Frontal cortex (tissue), 3 donors: ENCODE measurements at regions not wholly inside any gene's neighbourhood (a gene's known extent, or its start where the extent isn't known, plus 50 kb on each side); places are given as distances from the start of the nearest gene placed in this dataset.

Source experiments
- DNase-seq, 2 donors: peaks; one replicate each; pipeline ENCODE4 v3.0.0; 2012; ENCODE audit warnings: low spot score in 2 of 2
- FAIRE-seq: peaks from 2 replicates; lab custom pipeline; 2012; peaks lifted over from hg19 to GRCh38; lab: Jason Lieb, UNC
- donor health status: control.
- donor health status: control.
- donor health status: control.

DNA sequence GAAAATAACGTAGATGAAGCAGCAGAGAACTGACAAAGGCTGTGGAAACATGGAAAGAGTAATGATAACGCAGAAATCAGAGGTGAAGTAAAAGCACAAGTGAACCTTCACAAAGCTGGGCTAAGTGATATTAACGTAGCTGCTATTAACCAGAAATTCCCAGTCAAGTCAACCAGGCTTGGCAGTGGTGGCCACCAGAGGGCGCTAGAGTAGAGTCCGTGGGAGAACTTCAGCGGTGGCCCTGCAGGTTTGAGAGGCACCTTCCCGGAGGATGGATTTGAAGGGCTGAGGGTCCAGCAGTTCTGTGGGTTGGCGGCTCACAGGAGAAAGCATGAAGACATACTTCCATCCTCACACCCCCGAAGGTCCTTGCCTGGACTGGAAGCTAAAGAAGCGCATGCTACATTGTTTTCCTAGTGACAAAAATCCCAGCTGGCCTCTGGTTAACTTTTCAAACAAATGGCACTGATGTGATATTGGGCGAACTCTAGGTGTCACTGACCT lies 81.7 kb upstream of the ZNF648 start:
- FAIRE-seq (no peak), DNase-seq (peak in 1 of 2 donors; percentile 70)

DNA sequence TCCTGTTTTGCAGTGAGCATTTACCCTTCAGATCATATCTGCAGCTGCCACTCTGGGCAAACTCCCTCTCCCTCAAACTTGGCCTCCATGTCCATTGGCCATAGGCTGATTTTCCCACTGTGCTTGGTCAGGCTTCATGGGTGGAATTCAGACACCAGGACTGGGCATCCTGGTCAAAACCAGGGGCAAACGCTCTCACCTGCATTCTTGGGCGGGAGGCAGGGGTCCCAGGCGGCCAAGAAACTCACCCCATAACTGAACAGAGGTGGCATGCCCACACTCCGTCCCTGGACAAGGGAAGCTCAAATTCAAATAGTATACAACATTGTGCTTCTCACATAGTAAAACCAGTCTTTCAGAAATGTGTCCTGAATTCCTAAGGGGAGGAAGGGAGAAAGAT lies 81.1 kb upstream of the ZNF648 start:
- no peak for DNase-seq
- FAIRE-seq: no peak

DNA sequence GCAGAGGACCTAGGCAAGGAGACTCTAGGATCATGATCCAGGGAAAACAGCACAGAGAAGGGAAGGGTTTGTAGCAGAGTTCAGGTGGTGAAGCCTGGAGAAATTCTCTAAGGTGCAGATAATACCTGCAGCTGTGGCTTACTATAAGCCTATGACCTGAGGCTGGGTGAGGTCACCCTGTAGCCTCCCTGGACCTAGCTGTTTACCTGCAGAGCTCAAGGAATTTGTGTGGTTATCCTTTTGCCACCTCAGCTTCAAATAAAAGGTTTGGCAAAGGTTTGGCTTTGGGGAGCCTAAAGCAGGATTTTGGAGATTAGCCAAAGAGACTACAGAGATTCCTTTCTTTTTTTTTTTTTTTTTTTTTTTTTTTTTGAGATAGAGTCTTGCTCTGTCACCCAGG lies 79.5 kb upstream of the ZNF648 start:
- no peak for FAIRE-seq
- DNase-seq: no peak

DNA sequence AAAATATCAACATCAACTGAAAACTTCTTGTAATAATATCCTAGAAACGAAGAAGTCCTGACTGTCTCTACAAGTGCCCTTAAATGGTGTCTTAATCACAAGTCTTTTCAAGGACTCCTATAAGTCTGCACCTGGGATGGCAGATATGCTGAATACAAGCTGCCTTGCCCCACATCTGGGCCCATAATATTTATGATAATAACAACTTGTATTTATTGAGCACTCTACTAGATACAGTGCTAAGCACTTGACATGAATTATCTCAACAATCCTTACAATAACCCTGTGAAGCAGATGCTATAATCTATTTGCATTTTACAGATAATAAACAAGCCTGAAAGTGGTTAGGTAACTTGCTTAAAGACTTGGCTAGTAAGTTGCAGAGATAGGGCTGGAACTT lies 78.0 kb upstream of the ZNF648 start:
- FAIRE-seq: no peak
- DNase-seq: no peak

DNA sequence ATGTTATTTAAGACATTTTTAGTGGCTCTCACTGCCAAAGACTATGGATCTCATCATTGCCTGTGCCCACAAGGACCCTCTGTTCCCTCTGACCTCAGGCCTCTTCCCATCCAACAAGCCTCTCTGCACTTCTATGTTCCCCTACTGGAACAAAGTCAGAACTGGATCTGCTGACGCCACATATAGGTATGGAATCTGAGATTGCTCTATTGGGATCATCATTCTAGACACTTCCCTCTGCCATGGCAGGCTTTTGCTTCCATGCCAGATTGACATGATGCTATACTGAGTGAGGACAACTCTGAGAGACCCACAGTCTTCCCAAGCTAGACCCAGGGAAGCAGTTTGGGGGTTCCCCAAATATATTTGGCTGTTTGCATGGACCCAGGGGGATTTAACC lies 76.0 kb upstream of the ZNF648 start:
- DNase-seq: no peak
- no peak for FAIRE-seq

DNA sequence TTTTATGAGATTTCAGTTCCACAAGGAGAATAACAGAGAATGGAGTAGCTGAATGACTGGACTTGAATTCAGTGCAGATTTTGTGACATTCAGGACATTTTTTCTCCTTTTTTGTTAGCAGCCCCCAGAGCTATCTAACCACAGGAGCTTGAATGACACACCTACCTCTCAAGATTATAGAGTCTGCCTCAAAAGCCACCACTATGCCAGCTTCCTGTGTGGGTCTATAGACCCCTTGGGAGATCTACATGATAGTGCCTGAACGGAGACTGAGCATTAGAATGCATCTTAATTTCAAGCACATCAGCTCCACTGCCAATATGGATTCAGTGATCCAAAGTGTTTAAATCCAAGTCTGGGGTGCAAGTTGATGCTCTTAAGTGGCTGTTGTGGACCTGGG lies 74.4 kb upstream of the ZNF648 start:
- FAIRE-seq (no peak), DNase-seq (no peak)

DNA sequence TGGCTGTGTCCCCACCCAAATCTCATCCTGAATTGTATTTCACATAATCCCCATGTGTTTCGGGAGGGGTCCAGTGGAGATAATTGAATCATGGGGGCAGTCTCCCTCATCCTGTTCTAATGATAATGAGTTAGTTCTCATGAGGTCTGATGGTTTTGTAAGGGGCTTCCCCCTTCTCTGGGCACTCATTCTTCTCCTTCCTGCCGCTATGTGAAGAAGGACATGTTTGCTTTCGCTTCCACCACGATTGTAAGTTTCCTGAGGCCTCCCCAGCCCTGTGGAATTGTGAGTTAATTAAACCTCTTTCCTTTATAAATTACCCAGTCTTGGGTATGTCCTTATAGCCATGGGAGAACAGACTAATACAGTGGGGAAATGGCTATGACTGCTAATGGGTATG lies 72.7 kb upstream of the ZNF648 start:
- no peak for FAIRE-seq

DNA sequence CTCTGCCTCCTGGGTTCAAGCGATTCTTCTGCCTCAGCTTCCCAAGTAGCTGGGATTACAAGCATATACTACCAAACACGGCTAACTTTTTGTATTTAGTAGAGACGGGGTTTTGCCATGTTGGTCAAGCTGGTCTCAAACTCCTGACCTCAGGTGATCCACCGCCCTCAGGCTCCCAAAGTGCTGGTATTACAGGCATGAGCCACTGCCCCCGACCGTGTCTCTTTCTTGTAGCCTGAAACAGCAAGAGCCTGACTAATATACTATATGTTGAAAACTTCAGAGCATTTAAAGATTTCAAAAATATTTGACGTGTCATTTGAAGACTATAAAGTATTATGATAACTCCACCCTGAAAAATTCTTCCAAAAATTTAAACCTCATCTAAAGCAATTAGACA lies 71.7 kb upstream of the ZNF648 start:
- no peak for FAIRE-seq
- DNase-seq: no peak

More for the DNA sequence above, 72.7 kb upstream of the ZNF648 start:
- no peak for DNase-seq

DNA sequence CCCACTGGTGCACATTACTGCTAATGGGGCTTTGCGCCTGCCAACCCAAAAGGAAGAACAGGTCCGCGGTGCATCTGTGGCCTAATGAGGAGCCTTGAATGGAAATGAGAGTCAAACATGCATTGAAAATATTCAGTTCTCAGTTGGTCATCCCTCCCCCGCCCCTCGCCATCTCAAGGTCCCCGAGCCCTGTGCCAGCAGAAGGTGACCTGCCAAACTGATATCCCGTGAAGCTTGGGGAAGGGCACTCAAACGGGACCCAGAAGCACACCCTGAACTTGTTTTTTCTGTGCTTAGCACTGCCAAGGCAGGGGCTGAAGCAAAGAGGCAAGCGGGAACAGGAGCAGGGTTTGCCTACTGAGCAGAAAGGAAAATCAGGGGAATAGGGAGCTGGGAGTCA lies 67.9 kb upstream of the ZNF648 start:
- FAIRE-seq: no peak
- DNase-seq: no peak

DNA sequence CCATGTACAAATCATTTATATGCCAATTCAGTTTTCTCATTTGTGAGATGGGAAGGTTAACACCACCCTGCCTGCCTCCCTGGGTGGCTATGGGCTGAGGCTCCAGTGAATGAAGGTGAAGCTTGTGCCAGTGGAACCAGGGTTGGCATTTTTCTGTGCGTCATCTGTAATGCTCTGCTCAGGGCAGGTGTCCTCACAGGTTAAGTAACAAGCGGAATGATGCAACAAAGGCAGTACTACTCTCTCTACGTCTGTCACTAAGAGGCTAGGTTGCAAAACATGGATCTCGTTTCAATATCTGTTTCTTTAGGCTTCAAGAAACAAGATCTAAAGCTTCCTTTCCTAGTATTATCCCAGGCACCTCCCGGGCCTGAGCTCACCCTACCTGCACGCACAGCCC lies 67.0 kb upstream of the ZNF648 start:
- FAIRE-seq (no peak), DNase-seq (no peak)

DNA sequence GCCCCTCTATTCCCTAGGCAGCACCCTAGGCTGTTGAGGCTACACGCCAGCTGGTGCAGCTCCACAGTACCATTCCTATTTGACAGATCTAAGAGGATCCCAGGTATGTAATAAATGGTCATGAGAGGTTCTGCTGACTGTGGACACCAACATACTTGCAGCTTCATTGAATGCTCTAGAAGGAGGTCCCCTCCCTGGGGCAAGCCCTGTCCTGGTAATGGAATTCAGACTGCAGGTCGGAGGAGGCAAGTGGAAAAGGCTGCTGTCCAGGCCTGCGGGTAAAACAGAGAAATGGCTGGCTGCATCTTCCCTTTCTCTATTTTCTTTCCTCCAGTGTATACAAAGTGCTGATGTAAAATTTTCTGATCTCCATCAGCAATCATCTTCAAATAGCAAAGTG lies 66.1 kb upstream of the ZNF648 start:
- DNase-seq: no peak
- no peak for FAIRE-seq

DNA sequence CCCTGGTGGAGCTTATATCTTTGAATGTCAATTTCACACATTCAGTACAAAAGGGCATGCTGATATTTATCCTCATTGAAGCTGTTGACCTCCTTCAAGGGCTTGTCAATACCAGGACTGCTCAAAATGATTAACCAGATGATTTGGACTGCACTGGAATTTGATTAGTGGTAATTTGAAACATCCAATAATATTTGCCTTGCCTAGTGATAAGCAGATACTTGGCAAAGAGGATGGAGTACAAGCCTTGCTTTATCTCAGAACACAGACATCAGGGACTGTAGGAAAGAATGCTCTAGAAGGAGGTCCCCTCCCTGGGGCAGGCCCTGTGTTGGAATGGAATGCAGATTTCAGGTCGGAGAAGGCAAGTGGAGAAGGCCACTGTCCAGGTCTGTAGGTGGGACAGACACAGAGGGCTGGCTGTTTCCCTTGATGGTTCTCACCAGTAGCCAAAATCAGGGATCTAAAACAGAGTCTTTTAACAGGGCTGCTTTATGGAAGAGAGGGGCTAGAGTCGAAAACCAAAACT lies 64.8 kb upstream of the ZNF648 start:
- FAIRE-seq: no peak
- DNase-seq: no peak

DNA sequence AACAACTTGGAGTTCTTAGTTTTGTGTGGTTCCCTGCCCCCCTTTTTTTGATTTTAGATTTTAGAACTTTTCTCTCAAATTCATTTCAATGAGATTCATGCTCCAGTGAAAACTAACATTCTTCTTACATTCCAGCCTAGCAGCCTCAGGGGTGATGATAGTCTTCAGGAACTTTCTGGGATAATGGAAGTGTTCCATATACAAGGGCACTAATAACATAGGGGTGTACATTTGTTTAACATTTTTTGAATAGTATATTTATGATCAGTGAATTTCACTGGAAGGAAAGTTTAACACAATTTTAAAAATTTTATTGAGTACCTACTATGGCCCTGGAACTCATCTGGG lies 61.4 kb upstream of the ZNF648 start:
- FAIRE-seq (no peak), DNase-seq (no peak)

DNA sequence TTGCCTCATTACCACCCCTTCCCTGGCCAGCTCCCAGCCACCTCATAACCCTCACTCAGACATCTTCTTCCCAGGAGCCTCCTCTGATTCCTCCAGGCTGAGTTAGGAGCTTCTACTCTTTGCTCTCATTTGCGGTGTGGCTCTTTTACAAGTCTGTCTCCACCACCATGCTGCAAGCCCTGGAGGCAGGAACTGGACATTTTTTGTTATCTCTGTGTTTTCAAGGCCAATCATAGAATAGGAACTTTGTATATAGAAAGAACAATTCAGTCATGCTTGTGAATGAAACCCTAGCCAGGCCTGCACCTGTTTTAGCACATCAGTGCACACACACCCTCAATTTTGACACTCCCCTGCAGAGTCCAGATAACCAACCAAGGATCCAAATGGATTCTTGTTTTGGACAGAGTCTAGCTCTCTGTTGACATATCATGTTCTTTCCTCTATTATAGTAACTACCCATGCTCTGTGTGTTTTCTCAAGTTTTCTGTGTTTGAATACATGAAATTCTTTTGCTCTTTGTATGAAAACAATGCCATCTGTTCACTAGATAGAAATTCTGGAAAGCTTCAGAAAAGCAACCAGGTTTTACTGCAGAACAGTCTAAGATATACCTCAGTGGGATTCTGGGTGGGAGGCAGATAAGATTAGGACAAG lies 60.9 kb upstream of the ZNF648 start:
- FAIRE-seq (no peak), DNase-seq (no peak)

DNA sequence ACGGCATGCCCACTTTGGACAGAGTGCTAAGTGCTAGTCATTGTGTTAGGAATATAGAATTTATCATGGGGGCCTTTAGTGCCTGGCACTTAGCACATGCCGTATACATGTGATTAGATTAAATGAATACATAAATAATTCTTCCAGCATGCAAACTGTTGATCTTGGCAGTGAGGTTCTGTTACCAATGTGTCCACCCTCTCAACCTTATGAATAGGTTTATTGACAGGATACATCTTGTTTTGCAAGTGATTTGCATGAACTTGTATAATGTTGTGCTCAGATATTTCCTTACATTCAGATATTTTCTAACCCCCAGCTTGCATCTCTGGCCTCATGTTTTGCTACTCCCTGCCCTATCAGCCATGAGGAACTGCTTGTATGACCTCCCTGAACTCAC lies 60.3 kb upstream of the ZNF648 start:
- DNase-seq (no peak), FAIRE-seq (no peak)

DNA sequence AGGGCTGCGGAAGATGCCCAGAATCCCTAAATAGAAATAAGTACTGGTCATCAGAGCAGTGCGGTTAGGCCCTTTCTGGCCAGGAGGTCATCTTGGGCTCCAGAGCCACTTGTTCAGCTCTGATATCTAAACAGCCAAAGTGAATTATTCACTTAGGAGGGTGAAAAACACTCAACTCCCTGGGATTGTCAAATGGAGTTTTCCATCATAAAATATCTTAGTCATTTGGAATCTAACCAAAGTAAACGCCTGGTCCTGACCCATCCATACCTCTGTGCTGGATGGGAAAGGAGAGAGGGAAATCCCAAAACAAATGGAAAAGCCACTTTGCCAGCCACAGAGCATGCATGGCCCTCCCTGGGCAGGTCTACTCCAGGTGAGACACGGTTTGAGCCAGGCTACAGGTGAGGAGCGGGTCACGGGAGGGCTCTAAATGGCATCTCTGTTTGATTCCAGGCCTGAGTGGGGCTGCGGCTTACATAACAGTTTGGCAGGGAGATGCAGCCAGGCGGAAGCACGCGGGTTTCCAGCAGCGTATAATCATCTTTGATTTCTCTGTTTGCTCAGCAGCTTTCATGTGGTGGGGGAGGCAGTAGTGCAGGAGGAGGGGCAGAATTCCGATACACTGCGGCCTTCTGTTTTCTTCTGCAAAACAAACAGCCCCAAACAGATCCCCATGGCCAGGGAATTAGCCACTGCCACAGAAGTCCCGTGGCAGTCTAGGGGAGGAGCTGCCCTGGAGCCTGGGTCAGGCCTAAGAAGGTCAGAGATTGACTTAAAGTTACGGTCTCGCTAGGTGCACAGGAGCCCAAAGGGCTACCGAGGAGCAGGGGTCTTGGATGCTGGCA lies 59.1 kb upstream of the ZNF648 start:
- DNase-seq: peak; percentile 19 to 43
- FAIRE-seq: no peak

DNA sequence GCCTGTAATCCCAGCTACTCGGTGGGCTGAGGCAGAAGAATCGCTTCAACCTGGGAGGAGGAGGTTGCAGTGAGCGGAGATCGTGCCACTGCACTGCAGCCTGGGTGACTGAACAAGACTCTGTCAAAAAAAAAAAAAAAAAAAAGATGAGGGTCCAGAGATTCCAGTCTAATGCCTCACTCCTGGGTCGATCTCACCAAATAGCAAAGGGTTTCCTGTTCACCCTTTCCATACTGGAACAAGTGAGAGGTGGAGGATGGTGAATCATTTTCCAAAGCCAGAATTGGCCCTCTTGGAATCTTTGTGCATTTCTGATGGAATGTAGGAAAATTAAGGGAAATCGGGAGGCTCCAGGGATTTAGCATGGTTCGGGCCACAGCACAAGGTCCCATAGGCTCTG lies 58.1 kb upstream of the ZNF648 start:
- DNase-seq: no peak
- no peak for FAIRE-seq

DNA sequence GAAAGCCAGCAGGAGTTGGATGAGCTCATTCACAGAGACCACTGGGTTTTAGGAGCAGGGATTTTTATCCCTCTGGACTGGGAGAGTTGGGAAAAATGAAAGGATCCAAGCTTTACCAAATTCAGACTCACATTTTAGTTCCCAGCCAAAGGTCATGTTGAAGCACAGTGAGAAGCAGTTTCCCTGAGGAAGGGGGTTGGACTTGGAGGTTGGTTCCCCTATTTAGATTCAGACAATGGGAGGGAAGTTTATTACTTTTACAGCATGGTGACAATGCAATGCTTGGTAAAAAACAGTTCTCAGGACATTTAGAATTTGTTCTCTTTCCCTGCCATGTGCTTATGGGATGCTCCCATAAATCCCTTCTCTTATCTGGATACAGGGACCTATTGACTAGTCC lies 57.3 kb upstream of the ZNF648 start:
- FAIRE-seq: no peak

DNA sequence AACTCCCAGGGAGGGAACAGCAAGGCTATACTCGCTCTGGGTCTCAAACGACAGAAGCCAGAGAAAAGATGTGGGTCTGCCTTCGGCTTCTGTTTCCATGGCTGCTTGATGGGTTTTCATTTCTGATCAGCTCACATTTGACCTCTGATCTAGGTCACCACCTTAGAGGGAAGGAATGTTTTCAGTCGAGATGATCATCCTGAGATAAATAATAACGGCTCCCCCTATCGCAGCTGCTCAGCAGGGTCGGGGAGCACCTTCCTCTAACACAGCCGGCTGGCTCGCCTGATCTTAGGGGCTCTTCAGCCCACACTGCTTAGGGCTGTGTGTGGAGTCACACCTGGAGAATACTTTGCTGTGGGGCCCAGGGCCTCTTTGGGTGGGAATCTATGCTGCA lies 53.1 kb upstream of the ZNF648 start:
- FAIRE-seq (no peak), DNase-seq (no peak)

More for the DNA sequence above, 57.3 kb upstream of the ZNF648 start:
- DNase-seq: no peak

DNA sequence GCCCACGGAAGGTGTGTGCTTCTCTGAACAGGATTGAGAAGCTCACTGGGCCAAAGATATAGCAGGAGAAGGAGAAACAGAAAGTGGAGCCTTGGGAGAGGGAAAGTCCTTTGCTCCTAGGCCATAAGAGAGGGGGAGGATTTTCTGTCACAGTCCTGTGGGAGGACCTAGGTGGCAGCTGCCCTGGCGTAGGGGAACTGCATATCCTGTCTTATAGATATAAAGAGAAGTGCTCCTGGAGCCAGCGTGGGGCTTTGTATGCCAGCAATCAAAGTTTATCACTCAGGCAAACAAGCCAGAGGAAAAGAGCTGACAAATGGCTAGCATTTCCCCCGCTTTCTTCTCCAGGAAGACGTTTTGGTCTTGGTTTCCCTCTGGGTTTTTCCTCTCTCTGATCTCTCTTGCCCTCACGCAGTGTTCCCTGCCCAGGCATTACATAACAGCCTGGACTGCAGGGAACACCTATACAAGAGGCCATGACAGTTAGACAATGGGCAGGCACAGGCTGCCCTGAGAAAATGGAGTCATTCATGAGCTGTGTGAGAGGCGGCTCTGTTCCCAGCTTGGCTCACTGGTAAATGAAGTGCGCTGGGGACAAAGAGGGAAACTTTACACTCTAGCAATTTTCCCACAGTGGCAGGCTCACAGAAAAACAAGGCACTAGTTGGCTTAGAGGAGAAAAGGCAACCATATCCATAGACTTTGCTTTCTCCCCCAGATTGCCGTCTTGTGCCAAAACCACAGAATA lies 52.5 kb upstream of the ZNF648 start:
- DNase-seq (peak; percentile 58 to 60), FAIRE-seq (peak; percentile 89)

DNA sequence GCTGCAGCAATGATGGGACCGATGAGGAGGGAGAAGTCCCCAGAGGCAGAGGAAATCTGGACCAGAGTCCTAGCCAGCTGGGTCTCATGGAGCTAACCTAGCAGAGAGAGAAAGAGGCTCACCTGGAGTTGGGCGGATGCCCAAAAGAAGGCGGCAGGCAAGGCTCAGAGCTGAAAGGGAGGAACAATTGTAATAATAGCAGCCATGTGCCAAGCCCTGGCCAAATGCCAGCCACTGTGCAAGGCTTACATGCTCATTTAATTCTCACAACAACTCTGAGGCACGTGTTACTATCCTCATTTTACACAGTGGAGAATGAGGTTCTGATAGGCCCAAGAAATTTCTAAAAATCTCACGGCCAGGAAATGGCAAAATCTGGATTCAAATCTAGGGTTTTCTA lies 50.0 kb upstream of the ZNF648 start:
- DNase-seq: no peak

More for the DNA sequence above, 50.0 kb upstream of the ZNF648 start:
- no peak for FAIRE-seq
